HG03457 (cell line): ENCODE measurements at regions not wholly inside any gene's neighbourhood (a gene's known extent, or its start where the extent isn't known, plus 50 kb on each side); places are given as distances from the start of the nearest gene placed in this dataset.
"Not testable (repeated sequence)": the region's sequence is repeated elsewhere in the genome, so short reads cannot be mapped to it uniquely, and the experiment has no call there.

Experiments
- ATAC-seq: cut with Tn5 transposase; IDR thresholded peaks from one replicate; pipeline ENCODE4 v1.9.1; 2021; ENCODE audit warnings: moderate number of reproducible peaks; ENCODE audit not compliant: unreplicated experiment

GRCh38 chr2:8608411-8608954 is 73.4 kb upstream of the ID2 start:
- no peak for ATAC-seq

GRCh38 chr2:8609357-8609811 is 72.5 kb upstream of the ID2 start:
- no peak for ATAC-seq

DNA sequence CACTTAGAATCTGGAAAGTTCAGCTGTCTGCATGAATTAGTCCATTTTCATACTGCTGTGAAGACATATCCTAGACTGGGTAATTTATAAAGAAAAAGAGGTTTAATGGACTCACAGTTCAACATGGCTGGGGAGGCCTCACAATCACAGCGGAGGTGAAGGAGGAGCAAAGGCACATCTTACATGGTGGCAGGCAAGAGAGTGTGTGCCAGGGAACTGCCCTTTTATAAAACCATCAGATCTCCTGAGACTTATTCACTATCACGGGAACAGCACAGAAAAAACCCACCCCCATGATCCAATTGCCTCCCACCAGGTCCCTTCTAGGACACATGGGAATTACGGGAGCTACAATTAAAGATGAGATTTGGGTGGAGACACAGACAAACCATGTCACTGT is 71.1 kb upstream of the ID2 start:
- ATAC-seq = not testable (repeated sequence)

DNA sequence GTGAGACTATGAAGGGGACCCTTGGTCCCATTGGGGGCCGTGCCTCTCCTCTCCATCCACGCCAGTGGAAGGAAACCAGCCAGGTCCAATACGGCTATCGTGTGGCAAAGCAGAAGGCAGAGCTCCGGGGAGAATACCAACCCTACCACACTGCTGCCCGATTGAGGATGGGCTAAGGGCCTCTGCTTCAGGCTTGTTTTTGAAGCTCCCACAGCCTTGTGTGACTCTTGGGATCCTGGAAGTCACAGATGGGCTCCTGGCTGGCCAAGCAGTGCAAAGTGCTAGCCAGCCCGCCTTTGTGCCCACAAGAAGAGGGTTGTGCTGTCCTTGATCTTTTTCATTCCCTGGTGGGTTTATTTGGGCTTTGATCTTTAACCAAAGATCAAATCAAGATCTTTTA is 70.6 kb upstream of the ID2 start:
- no peak for ATAC-seq

DNA sequence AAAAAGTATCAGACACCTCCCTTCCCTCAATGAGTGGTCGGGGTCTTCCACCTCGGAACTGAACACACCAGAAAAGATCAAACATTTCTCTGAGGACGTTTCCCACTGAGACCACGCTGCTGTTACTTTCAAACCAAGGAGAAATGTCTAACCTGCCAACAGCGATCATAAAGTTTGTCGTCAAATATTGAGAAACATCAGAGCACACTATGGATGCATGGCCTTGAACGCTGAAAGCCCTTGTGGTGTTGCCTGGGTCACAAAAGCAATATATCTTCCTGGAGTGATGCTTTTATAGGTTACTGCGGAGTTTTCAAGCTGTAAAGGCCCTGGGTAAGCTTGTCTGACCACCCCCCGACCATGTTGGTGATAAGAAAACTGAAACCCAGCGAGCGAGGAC is 70.2 kb upstream of the ID2 start:
- ATAC-seq = no peak

DNA sequence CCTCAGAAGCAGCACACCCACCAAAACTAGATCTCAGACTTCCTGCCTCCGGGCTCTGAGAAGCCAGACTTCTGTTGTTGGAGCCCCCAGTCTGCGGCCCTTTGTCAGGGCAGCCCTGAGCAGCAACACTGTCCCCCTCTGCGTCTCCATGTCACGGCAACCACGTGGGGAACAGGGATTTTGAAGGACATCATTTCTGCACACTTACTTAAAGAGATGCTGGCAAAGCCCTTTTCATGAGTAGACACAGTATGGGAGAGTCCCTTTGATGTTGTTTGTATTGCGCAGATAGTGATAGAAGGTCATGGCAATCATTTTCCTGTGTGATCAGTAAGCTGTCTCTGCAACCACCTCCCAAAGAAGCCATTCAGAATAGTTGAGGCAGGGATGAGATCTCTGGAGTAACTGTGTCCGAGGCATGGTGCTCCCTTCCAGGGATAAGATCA is 69.1 kb upstream of the ID2 start:
- ATAC-seq = no peak

DNA sequence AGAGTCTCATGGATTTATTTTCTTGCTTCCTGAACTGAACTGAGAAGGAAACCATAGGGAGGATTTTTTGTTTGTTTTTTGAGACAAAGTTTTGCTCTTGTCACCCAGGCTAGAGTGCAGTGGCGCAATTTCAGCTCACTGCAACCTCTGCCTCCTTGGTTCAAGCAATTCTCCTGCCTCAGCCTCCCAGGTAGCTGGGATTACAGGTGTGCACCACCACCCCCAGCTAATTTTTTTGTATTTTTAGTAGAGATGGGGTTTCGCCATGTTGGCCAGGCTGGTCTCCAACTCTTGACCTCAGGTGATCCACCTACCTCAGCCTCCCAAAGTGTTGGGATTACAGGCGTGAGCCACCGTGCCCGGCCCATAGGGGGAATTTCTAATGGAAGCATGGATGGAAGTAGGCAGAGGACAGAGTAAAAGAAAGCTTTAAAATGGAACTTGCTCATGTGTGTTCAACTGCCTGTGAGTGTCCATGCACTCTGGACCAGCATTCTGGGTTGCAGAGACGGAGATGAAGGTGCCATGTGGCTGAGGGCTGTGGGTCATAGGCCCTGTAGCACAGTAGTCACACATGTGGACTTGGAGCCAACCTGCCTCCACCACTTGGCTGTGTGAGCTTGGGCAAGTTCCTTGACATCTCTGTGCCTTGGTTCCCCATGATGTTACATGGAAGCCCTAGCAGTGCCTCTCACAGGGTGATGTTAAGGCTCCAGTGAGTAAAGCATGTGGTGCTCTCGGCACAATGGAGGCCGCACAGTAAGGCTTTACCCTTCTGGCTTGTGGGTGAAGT is 68.5 kb upstream of the ID2 start:
- not testable (repeated sequence) for ATAC-seq

- ATAC-seq = no peak
These were observed 67.2 kb upstream of the ID2 start for GRCh38 chr2:8614646-8615045.

GRCh38 chr2:8615252-8615575 is 66.6 kb upstream of the ID2 start:
- no peak for ATAC-seq

- no peak for ATAC-seq
These were observed 66.1 kb upstream of the ID2 start for GRCh38 chr2:8615576-8616281.

DNA sequence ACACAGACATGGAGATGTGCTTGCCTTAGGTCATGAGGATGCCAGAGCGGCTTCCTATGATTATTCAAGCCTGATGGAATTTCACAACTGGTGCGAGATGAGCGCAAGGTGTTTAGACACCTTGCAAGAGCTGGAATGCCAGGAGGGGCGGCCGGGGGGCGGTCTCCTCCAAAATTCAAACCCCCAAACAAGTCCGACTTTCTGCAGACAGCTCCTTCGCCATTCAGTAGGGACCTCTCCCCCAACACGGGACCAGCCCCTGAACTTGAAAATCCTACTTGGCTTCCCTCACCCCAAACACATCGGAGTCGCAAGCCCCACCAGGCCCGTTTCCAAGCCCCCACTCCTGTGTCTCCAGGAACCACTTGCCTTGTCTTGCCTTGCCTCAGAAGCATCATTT is 64.8 kb upstream of the ID2 start:
- ATAC-seq = no peak

- no peak for ATAC-seq
These were observed 64.3 kb upstream of the ID2 start for GRCh38 chr2:8617590-8617989.

DNA sequence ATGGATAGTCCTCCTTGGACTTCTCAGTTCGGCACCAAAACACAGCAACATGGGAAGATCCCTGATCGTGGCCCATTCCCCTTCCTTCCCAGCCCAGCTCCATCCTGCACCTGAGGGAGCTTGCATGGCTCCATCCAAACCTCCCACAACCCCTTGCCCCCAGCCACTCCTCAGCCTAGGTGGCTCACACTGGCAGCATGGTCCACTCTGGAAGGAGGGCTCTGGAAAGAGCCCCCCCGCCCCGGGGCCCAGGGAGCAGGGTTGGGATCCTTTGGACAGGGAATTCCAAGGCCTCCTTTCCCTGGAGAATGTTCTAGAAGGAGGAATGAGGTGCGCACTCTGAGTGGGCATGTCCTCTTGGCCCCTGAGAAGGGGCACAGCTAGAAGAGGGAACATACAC is 62.8 kb upstream of the ID2 start:
- no peak for ATAC-seq

DNA sequence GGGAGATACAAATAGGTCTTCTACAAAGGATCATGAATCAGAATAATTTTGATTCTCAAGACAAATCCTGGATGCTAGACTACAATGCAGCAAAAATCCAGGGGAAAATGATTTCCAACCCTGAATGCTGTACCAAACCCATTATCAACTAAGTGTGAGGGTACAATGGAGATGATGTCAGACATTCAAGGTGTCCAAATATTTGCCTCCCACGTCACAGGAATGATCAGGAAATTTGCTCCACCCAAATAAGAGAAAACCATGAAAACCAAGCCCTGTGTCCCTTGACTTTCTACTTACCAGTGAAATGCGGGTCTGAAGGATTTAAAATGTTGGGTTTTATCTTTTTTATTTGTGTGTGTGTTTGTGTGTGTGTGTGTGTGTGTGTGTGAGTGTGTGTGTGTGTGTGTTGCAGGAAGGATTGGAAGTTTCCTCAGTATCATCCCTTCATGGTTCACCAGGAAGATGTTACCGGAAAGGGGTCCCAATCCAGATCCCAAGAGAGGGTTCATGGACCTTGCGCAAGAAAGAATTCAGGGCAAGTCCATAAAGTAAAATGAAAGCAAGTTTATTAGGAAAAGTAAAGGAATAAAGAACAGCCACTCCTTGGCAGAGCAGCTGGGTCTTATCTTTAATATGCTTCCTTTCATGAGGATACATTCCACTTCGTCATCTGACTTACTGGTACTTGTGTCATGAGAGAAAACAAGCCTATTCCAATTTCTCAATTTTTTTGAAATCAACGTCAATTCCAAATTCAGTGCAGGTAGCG is 61.1 kb upstream of the ID2 start:
- no peak for ATAC-seq

- ATAC-seq = no peak
These were observed 59.5 kb upstream of the ID2 start for GRCh38 chr2:8622199-8622911.

DNA sequence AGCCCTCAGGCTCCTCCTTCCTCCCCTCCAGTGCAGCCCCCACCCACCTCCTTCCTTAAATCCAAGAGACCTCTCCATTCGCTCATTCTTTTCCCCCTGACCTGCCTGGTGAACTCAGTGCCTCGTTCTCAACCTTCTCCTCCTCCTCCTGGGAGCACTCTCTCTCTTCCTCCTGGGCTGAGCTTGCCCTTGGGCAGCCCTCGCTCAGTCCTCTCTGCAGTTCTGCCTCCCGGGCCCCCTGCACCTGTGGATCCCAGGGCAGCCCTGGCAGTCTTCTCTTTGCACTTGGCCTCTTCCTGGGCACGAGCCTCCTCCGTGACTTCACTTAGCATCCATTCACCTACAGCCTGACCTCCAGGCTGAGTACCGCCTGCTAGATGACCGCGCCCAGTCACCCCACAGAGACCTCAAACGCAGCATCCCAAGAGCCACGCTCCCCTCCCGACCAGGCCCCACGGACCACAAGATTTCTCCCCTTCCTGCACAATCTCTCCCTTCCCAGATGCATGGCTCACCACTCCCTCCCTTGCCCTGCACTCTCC is 58.9 kb upstream of the ID2 start:
- ATAC-seq = no peak

DNA sequence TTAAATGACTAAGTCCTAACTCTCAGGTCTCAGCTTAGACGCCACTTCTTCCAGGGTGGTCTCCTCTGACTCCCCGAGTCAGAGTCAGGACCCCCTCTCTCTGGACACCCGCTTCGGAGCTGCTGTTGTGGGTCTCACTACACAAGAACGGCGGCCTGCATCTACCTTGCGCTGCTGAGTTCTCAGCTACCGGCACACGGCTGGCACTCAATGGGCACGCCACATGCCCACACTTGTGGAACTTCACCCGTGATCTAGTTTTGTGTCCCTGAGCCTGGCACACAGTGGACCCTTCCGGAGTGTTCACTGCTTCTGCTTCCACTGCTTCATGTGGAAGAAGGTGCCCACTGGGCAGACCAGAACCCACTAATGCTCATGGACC is 58.3 kb upstream of the ID2 start:
- ATAC-seq = no peak

GRCh38 chr2:8623958-8624591 is 57.8 kb upstream of the ID2 start:
- no peak for ATAC-seq

DNA sequence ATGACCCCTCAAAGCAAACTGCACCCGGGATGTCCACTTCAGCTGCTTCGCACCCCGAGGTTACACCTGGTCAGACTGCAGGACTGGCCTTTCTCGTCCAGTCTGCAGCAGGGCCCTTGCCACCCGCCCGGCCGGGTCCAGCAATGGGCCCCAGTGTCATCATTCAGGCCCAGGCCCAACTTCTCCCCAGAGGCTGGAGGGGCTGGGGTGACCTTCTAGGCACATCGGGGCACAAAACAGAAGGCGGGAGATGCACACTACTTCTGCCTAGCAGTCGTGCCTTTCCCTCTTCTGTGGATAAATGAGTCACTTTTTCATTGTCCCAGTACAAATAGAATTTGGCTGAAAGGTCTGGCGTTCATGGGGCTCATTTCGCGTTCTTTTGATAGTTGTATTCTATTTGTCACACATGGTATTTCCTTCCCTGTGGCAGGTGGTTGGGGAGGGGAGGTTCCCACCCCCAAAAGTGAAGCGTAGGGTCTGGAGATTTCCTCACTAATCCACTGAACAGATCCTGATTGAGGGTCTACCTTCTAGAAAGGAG is 56.9 kb upstream of the ID2 start:
- ATAC-seq = no peak
